ENCODE measurements at regions not wholly inside any gene's neighbourhood (a gene's known extent, or its start where the extent isn't known, plus 50 kb on each side); places are given as distances from the start of the nearest gene placed in this dataset.

- TF ChIP-seq ZHX1 (CRISPR knock-in tag; IDR thresholded peaks at IDR 0.05; ENCODE audit: low read depth) = no peak
- TF ChIP-seq ZNF225 (CRISPR knock-in tag; IDR thresholded peaks at IDR 0.05) = no peak
- TF ChIP-seq JDP2 (CRISPR knock-in tag; IDR thresholded peaks at IDR 0.05; ENCODE audit: borderline replicate concordance) = no peak
- TF ChIP-seq TFDP1 (CRISPR knock-in tag; IDR thresholded peaks at IDR 0.05; ENCODE audit: borderline replicate concordance) = no peak
- no peak for TF ChIP-seq ZBTB8A (CRISPR knock-in tag; IDR thresholded peaks at IDR 0.05; ENCODE audit: borderline replicate concordance, low read depth)
- TF ChIP-seq ZNF33A (CRISPR knock-in tag; IDR thresholded peaks at IDR 0.05; ENCODE audit: borderline replicate concordance) = no peak
- no peak for TF ChIP-seq RORA (CRISPR knock-in tag; IDR thresholded peaks at IDR 0.05)
- TF ChIP-seq ZNF414 (CRISPR knock-in tag; IDR thresholded peaks at IDR 0.05) = no peak
- TF ChIP-seq DR1 (CRISPR knock-in tag; IDR thresholded peaks at IDR 0.05) = no peak
- no peak for TF ChIP-seq SNAPC5 (CRISPR knock-in tag; IDR thresholded peaks at IDR 0.05; ENCODE audit: borderline replicate concordance)
- TF ChIP-seq NCOR1 (IDR thresholded peaks at IDR 0.05; ENCODE audit: borderline replicate concordance, low read length) = no peak
- no peak for TF ChIP-seq ZFP90 (CRISPR knock-in tag; IDR thresholded peaks at IDR 0.05; ENCODE audit: borderline replicate concordance)
- TF ChIP-seq HOMEZ (CRISPR knock-in tag; IDR thresholded peaks at IDR 0.05; ENCODE audit: low read depth) = no peak
- no peak for TF ChIP-seq SRSF9 (IDR thresholded peaks at IDR 0.05; ENCODE audit: borderline replicate concordance, insufficient read depth, low read depth, low read length, poor library complexity, severe bottlenecking)
- TF ChIP-seq RBFOX2 (IDR thresholded peaks at IDR 0.05; ENCODE audit: low read depth, low read length) = no peak
These were observed 66.6 kb downstream of the LLPH start (continued) for GRCh38 chr12:66063916-66064315.

All from HepG2 (cell line).